ENCODE measurements at regions not wholly inside any gene's neighbourhood (a gene's known extent, or its start where the extent isn't known, plus 50 kb on each side); places are given as distances from the start of the nearest gene placed in this dataset.

DNA sequence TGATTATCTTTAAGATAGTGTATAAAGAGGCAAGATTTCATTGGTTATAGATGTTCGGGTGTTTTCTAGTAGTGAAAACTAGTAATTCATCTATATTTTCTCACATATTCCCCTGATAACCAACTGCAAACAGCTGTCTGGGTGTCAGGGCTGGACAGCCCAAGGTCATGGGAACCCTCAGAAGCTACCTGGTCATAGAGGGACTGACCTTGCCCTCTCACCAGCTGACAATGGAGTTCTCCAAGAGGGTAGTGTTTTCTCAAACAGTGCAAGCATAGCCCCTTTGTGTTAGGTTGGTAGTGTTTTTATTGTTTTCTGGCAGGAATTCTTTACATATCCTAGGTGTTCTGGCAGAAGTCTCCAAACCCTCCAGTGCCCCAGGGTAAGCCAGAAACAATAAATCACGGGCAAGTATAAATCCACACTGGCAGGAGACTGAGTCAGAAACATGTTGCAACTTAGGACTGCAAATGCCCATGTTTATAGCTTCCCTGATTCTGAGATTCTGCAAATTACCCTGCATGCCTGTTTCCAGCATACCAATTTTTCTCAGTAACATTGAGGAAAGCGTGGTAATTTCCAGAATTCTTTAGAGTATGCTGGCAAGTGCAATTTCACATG, 82.8 kb upstream of the ATP1A1 start (continued):
- TF ChIP-seq, protein P1, sequence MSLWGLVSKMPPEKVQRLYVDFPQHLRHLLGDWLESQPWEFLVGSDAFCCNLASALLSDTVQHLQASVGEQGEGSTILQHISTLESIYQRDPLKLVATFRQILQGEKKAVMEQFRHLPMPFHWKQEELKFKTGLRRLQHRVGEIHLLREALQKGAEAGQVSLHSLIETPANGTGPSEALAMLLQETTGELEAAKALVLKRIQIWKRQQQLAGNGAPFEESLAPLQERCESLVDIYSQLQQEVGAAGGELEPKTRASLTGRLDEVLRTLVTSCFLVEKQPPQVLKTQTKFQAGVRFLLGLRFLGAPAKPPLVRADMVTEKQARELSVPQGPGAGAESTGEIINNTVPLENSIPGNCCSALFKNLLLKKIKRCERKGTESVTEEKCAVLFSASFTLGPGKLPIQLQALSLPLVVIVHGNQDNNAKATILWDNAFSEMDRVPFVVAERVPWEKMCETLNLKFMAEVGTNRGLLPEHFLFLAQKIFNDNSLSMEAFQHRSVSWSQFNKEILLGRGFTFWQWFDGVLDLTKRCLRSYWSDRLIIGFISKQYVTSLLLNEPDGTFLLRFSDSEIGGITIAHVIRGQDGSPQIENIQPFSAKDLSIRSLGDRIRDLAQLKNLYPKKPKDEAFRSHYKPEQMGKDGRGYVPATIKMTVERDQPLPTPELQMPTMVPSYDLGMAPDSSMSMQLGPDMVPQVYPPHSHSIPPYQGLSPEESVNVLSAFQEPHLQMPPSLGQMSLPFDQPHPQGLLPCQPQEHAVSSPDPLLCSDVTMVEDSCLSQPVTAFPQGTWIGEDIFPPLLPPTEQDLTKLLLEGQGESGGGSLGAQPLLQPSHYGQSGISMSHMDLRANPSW (CRISPR knock-in tag; IDR thresholded peaks at IDR 0.05; ENCODE audit: borderline replicate concordance): no peak
- TF ChIP-seq HCFC1 (IDR thresholded peaks at IDR 0.05; ENCODE audit: low read depth, low read length) (no peak), ZNF841 (CRISPR knock-in tag; IDR thresholded peaks at IDR 0.05; ENCODE audit: borderline replicate concordance) (no peak), HNF4A (CRISPR knock-in tag; IDR thresholded peaks at IDR 0.05) (0 out of 2 replicates have a peak, but pooled peaks have one; percentile 12), BCL6 (CRISPR knock-in tag; IDR thresholded peaks at IDR 0.05) (peak; percentile 67; the same call in 1 of the 2 replicates), CEBPG (CRISPR knock-in tag; IDR thresholded peaks at IDR 0.05) (no peak)
- TF ChIP-seq, protein P2, sequence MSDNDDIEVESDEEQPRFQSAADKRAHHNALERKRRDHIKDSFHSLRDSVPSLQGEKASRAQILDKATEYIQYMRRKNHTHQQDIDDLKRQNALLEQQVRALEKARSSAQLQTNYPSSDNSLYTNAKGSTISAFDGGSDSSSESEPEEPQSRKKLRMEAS (IDR thresholded peaks at IDR 0.05): no peak
- TF ChIP-seq, protein P3, sequence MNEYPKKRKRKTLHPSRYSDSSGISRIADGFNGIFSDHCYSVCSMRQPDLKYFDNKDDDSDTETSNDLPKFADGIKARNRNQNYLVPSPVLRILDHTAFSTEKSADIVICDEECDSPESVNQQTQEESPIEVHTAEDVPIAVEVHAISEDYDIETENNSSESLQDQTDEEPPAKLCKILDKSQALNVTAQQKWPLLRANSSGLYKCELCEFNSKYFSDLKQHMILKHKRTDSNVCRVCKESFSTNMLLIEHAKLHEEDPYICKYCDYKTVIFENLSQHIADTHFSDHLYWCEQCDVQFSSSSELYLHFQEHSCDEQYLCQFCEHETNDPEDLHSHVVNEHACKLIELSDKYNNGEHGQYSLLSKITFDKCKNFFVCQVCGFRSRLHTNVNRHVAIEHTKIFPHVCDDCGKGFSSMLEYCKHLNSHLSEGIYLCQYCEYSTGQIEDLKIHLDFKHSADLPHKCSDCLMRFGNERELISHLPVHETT (CRISPR knock-in tag; conservative IDR thresholded peaks at IDR 0.05): no peak

DNA sequence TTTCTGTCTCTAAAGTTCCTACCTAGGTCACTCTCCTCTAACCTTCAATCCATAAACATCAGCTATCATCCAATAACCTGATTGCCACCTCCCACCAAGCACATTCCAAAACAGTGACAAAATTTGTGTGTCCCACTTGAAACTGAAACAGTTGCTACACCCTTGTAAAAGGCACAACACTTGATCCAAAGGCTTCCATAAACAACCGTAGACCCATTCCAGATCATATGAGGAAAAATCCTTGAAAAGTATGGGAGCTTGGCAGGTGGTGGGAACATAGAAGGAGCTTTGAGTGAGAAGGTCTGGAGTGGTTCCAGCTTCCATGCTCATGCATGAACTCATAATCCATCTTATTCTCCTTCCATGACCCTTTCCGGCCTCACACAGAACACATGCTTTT, 82.0 kb upstream of the ATP1A1 start:
- intact Hi-C loops (cut with micrococcal nuclease; ENCODE audit: unreplicated experiment): no loop called here
- ChIA-PET CTCF (ENCODE audit: low intra/inter-chr PET ratio, low total read pairs) (no interaction called here), POLR2A (no interaction called here)
- no TSS peak for BruUV-seq (replicated peaks)
- H3K4me1 ChIP-seq (ENCODE audit: insufficient read depth, low read length): peaks cover 81% of the 10 kb centered on the region
- no peak for FAIRE-seq
- no peak overlapping the region for H2AFZ ChIP-seq (ENCODE audit: low read length)
- H3K4me3 ChIP-seq (replicated peaks in 1 of 3; ENCODE audit: insufficient read depth in 1 of 3, low read depth in 2 of 3, low read length in 3 of 3): no peak overlapping the region
- H3K9me3 ChIP-seq (ENCODE audit: low read length): no peaks in the 10 kb centered on the region
- no peak for ATAC-seq
- no peak overlapping the region for H3K27ac ChIP-seq (ENCODE audit: extremely low read length, insufficient read depth, low read length)
- H3K36me3 ChIP-seq (replicated peaks in 1 of 2; ENCODE audit: control insufficient read depth in 1 of 2, insufficient read depth in 2 of 2, low read length in 2 of 2): no peaks in the 10 kb centered on the region
- H3K4me2 ChIP-seq (ENCODE audit: low read depth, low read length): no peak overlapping the region
- no peaks in the 10 kb centered on the region for H3K79me2 ChIP-seq (ENCODE audit: insufficient read depth, low read length)
- H3K27me3 ChIP-seq (ENCODE audit: control insufficient read depth in 1 of 2, insufficient read depth in 2 of 2, low read length in 2 of 2): peaks cover 0 to 52% of the 10 kb centered on the region in 2 experiments; a peak in 4 of 5 replicates
- no peak overlapping the region for H3K9ac ChIP-seq (ENCODE audit: insufficient read depth, low read depth, low read length)
- in situ Hi-C loops (cut with HindIII; ENCODE audit: extremely low pct_ligation_motif_present, low pct_unique_long_range_greater_than_20kb): no loop called here
- no peaks in the 10 kb centered on the region for H4K20me1 ChIP-seq (ENCODE audit: insufficient read depth, low read length)
- no peak for DNase-seq (ENCODE audit: low spot score)
- WGBS (ENCODE audit: low lambda C conversion rate): 81% methylated on average over 2 of the region's 2 CpGs
- no peak for TF ChIP-seq KDM5A (IDR thresholded peaks at IDR 0.05; ENCODE audit: borderline replicate concordance, low read length)
- no peak for TF ChIP-seq ZNF720 (CRISPR knock-in tag; IDR thresholded peaks at IDR 0.05)
- no peak for TF ChIP-seq ZNF75D (CRISPR knock-in tag; IDR thresholded peaks at IDR 0.05; ENCODE audit: borderline replicate concordance)
- no peak for TF ChIP-seq NFIC (IDR thresholded peaks at IDR 0.05; ENCODE audit: low read length)
- no peak for TF ChIP-seq RFXANK (CRISPR knock-in tag; IDR thresholded peaks at IDR 0.05)
- TF ChIP-seq ZNF558 (CRISPR knock-in tag; IDR thresholded peaks at IDR 0.05; ENCODE audit: borderline replicate concordance): no peak
- TF ChIP-seq ZNF17 (CRISPR knock-in tag; IDR thresholded peaks at IDR 0.05): no peak
- TF ChIP-seq ZKSCAN5 (CRISPR knock-in tag; IDR thresholded peaks at IDR 0.05): no peak
- TF ChIP-seq ZNF296 (CRISPR knock-in tag; conservative IDR thresholded peaks at IDR 0.05): no peak
- no peak for TF ChIP-seq ZNF567 (CRISPR knock-in tag; IDR thresholded peaks at IDR 0.05; ENCODE audit: borderline replicate concordance)
- no peak for TF ChIP-seq ISX (CRISPR knock-in tag; conservative IDR thresholded peaks at IDR 0.05)
- TF ChIP-seq, protein P4, sequence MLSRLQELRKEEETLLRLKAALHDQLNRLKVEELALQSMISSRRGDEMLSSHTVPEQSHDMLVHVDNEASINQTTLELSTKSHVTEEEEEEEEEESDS (CRISPR knock-in tag; IDR thresholded peaks at IDR 0.05; ENCODE audit: borderline replicate concordance): no peak
